Thoracic aorta (tissue), 2 donors: ENCODE measurements at regions not wholly inside any gene's neighbourhood (a gene's known extent, or its start where the extent isn't known, plus 50 kb on each side); places are given as distances from the start of the nearest gene placed in this dataset.
"Not testable (repeated sequence)": the region's sequence is repeated elsewhere in the genome, so short reads cannot be mapped to it uniquely, and the experiment has no call there.

Experiments used
- ATAC-seq: fragments of 150-250 bp; one replicate; pipeline ENCODE4 v1.8.0; 2017; ENCODE audit warnings: low read depth; ENCODE audit not compliant: insufficient number of reproducible peaks, low FRiP score
- DNase-seq: peaks from one replicate; pipeline ENCODE4 v3.0.0-alpha.2; 2020; ENCODE audit warnings: low spot score
- H3K27ac ChIP-seq, 2 donors: fragments of 200-600 bp; sonication (generic); 1 replicate in 1 of 2; 2 replicates in 1 of 2; pipeline ENCODE4 v1.5.1; 2016; ENCODE audit warnings: mild to moderate bottlenecking in 2 of 2, moderate library complexity in 2 of 2
- H3K27me3 ChIP-seq: fragments of 200-600 bp; sonication (generic); replicated peaks from 2 replicates; pipeline ENCODE4 v1.6.0; 2016; ENCODE audit warnings: mild to moderate bottlenecking; ENCODE audit not compliant: insufficient read depth
- H3K36me3 ChIP-seq: fragments of 200-600 bp; sonication (generic); one replicate; pipeline ENCODE4 v1.5.1; 2016
- H3K4me1 ChIP-seq, 2 donors: fragments of 200-600 bp; sonication (generic); 1 replicate in 1 of 2; 2 replicates in 1 of 2; pipeline versions ENCODE4 v1.5.1 to v1.6.0; 2016; ENCODE audit warnings: low read depth in 2 of 2, mild to moderate bottlenecking in 1 of 2; ENCODE audit not compliant: control insufficient read depth in 1 of 2
- H3K4me3 ChIP-seq: fragments of 200-600 bp; sonication (generic); 2 replicates; pipeline ENCODE4 v1.5.1; 2016; ENCODE audit warnings: mild to moderate bottlenecking
- H3K9me3 ChIP-seq: fragments of 200-600 bp; sonication (generic); 2 replicates; pipeline ENCODE4 v1.5.1; 2016
- TF ChIP-seq, protein P1 (sequence below): fragments of 200-600 bp; sonication (generic); IDR thresholded peaks from one replicate; pipeline ENCODE4 v1.5.1; 2019; ENCODE audit warnings: antibody characterized with exemption

DNA sequence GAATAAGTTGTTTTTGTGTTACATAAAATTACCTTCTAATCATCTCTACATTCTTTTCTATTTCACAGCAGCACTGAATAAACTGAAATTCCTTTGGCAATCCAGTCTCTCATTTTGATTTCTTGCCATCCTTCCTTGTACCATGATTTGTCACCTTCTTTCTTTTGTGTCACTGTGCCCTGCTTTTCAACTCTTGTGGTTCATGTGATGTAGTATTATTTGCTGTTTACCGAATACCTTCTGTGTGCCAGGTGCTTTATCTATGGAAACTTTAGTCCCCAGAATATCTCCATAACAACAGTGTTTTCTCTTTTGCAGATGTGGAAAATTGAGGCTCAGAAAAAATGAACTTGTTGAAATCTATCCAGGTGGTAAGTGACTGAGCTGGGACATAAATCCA, 220.3 kb downstream of the STK31 start:
- Histone ChIP-seq H3K27ac (no peak overlapping the region), H3K4me1 (no peaks in the 10 kb centered on the region), H3K4me3 (no peak overlapping the region), H3K36me3 (no peaks in the 10 kb centered on the region), H3K9me3 (no peaks in the 10 kb centered on the region), H3K27me3 (no peaks in the 10 kb centered on the region)
- DNase-seq (no peak), ATAC-seq (no peak)
- TF ChIP-seq, protein P1, sequence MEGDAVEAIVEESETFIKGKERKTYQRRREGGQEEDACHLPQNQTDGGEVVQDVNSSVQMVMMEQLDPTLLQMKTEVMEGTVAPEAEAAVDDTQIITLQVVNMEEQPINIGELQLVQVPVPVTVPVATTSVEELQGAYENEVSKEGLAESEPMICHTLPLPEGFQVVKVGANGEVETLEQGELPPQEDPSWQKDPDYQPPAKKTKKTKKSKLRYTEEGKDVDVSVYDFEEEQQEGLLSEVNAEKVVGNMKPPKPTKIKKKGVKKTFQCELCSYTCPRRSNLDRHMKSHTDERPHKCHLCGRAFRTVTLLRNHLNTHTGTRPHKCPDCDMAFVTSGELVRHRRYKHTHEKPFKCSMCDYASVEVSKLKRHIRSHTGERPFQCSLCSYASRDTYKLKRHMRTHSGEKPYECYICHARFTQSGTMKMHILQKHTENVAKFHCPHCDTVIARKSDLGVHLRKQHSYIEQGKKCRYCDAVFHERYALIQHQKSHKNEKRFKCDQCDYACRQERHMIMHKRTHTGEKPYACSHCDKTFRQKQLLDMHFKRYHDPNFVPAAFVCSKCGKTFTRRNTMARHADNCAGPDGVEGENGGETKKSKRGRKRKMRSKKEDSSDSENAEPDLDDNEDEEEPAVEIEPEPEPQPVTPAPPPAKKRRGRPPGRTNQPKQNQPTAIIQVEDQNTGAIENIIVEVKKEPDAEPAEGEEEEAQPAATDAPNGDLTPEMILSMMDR: no peak

DNA sequence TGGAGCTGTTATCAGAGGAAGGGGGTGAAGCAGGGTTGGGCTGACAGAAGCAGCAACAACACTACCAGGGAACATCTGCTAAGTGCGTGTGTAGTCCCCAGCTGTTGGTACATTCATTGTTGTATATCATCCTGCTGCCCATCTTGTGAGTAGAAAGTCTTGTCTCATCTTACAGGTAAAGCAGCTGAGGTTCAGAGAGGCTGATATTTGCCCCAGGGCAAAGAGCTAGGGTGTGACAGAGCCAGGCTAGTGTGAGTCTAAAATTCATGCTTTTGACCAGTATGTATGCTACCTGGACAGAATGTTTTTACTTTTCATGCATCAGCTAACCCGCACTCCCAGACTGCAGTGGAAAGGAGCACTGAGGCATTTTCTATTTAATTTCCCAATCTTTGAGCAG, 221.6 kb downstream of the STK31 start:
- Histone ChIP-seq H3K4me3 (no peak overlapping the region), H3K9me3 (no peaks in the 10 kb centered on the region), H3K27ac (no peak overlapping the region), H3K27me3 (no peaks in the 10 kb centered on the region), H3K36me3 (no peaks in the 10 kb centered on the region), H3K4me1 (no peaks in the 10 kb centered on the region)
- ATAC-seq (no peak), DNase-seq (no peak)
- TF ChIP-seq, protein P1: no peak

DNA sequence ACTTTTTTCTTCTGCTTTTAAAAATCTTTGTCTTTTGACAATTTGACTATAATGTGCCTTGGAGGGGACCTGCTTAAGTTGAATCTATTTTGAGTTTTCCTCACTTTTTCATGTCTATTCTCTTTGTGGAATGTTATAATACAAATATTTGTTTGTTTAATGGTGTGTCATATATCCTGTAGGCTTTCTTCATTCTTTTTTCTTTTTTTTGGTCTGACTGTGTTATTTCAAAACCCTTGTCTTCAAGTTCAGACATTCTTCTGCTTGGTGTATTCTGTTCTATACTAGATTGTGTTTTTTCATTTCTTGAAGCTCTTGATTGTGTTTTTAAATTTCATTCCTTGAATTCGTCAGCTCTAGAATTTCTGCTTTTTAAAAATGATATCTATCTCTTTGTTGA, 228.2 kb downstream of the STK31 start:
- no peak for DNase-seq
- Histone ChIP-seq H3K27ac (no peak overlapping the region), H3K4me3 (no peak overlapping the region), H3K4me1 (no peaks in the 10 kb centered on the region), H3K9me3 (no peaks in the 10 kb centered on the region), H3K36me3 (no peaks in the 10 kb centered on the region), H3K27me3 (no peaks in the 10 kb centered on the region)
- no peak for ATAC-seq
- TF ChIP-seq, protein P1: no peak

DNA sequence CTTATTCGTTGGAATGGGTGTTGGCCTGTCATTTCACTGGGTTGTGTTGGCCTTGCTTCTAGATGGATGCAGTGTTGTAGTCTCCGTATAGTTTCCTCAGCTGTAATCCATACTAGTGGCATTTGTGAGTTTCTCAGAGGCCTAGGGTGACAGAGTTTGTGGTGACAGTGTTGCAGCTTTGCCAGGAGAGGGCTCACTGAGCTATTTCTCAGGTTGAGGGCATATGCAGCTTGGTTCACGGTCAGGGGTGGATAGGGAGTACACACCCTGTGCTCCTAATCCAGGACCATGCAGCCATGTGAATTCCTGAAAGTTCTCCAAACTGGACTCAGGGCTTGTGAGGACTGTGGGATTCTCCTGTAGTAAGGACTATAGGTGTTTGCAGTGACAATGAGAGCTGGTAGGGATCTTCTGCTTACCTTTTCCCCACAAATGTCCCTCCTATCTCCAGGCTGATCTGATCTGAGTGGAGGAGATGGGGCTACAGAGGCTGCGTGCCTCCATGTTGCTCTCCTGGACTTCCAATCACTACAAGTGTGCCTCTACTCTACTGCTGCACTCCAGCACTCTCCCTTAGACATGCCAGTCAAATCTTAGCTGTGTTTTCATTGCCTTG, 229.0 kb downstream of the STK31 start:
- H3K36me3 ChIP-seq: no peaks in the 10 kb centered on the region
- H3K27me3 ChIP-seq: no peaks in the 10 kb centered on the region
- H3K27ac ChIP-seq: no peak overlapping the region
- ATAC-seq (no peak), DNase-seq (no peak)
- H3K9me3 ChIP-seq: no peaks in the 10 kb centered on the region
- no peaks in the 10 kb centered on the region for H3K4me1 ChIP-seq
- no peak overlapping the region for H3K4me3 ChIP-seq
- TF ChIP-seq, protein P1: no peak

DNA sequence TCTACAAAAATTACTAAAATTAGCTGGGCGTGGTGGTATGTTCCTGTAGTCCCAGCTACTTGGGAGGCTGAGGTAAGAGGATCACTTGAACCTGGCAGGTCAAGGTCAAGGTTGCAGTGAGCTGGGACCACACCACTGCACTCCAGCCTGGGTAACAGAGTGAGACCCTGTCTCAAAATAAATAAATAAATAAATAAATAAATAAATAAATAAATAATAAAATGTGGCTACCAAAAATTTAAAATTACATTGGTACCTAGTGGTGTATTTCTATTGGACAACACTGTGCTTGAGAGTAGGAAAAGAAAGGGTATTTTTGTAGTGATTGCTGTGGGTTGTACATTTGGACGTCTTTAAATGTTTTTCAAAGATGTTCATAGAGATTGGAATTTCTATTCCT, 229.7 kb downstream of the STK31 start:
- H3K27ac ChIP-seq, H3K4me1 ChIP-seq, H3K27me3 ChIP-seq, ATAC-seq, H3K36me3 ChIP-seq, H3K4me3 ChIP-seq, DNase-seq, H3K9me3 ChIP-seq: not testable (repeated sequence)

DNA sequence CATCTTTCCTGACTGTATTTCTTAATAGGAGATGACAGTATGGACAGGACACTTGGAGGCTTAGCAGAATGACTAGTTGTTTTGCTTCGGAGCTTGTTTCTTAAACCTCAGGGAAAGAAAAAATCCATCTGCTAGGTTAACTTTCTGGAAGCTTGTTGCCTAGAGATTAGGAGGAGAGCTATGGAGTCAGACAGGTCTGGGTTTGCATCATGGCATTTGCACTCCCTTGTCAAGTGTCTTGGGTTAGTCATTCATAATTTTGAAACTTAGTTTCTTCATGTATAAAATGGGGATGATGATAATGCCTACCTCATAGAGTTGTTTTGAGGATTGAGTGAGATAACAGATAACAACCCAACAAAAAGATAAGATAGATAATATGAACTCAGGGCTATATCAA, 231.5 kb downstream of the STK31 start:
- H3K4me3 ChIP-seq: no peak overlapping the region
- no peak for DNase-seq
- H3K27ac ChIP-seq: no peak overlapping the region
- H3K4me1 ChIP-seq: no peaks in the 10 kb centered on the region
- TF ChIP-seq, protein P1: no peak
- H3K36me3 ChIP-seq: no peaks in the 10 kb centered on the region
- ATAC-seq: no peak
- H3K9me3 ChIP-seq: no peaks in the 10 kb centered on the region
- H3K27me3 ChIP-seq: no peaks in the 10 kb centered on the region
